Kidney (tissue), 13 donors: ENCODE measurements at regions not wholly inside any gene's neighbourhood (a gene's known extent, or its start where the extent isn't known, plus 50 kb on each side); places are given as distances from the start of the nearest gene placed in this dataset.

Experiments used
- DNase-seq, 5 donors: peaks; one replicate each; pipeline ENCODE4 v3.0.0-alpha.2; 2013 to 2020
- FAIRE-seq: peaks from 2 replicates; lab custom pipeline; 2012; peaks lifted over from hg19 to GRCh38; lab: Jason Lieb, UNC
- H3K27ac ChIP-seq, 2 donors: one replicate each; pipeline ENCODE4 v1.7.0; 2013; ENCODE audit warnings: low read depth in 2 of 2, low read length in 2 of 2, inconsistent platforms in 1 of 2
- H3K27me3 ChIP-seq: one replicate; pipeline ENCODE4 v1.7.1; 2013; ENCODE audit warnings: low read length, inconsistent platforms; ENCODE audit not compliant: control insufficient read depth, insufficient read depth
- H3K36me3 ChIP-seq, 3 donors: one replicate each; pipeline versions ENCODE4 v1.7.0 to v1.7.1; 2013; ENCODE audit warnings: low read length in 3 of 3, control low read depth in 1 of 3, inconsistent platforms in 1 of 3; ENCODE audit not compliant: insufficient read depth in 3 of 3, control insufficient read depth in 2 of 3
- H3K4me1 ChIP-seq, 3 donors: one replicate each; pipeline versions ENCODE4 v1.7.0 to v1.7.1; 2013; ENCODE audit warnings: low read length in 3 of 3, inconsistent platforms in 1 of 3, low read depth in 1 of 3; ENCODE audit not compliant: control insufficient read depth in 2 of 3, insufficient read depth in 2 of 3
- H3K4me3 ChIP-seq, 3 donors: one replicate each; pipeline versions ENCODE4 v1.7.0 to v1.8.1; 2013; ENCODE audit warnings: low read length in 3 of 3, control low read depth in 1 of 3, inconsistent platforms in 1 of 3
- H3K9ac ChIP-seq, 3 donors: one replicate each; pipeline versions ENCODE4 v1.7.0 to v1.7.1; 2013; ENCODE audit warnings: low read length in 3 of 3, control low read depth in 1 of 3, inconsistent platforms in 1 of 3
- H3K9me3 ChIP-seq, 3 donors: one replicate each; pipeline versions ENCODE4 v1.7.0 to v1.7.1; 2013; ENCODE audit warnings: low read length in 3 of 3, control low read depth in 1 of 3, inconsistent platforms in 1 of 3; ENCODE audit not compliant: control insufficient read depth in 2 of 3, insufficient read depth in 1 of 3
- CTCF ChIP-seq: IDR thresholded peaks from 3 replicates; pipeline ENCODE4 v1.5.1; 2012; ENCODE audit warnings: mild to moderate bottlenecking, moderate library complexity, borderline replicate concordance; ENCODE audit not compliant: insufficient read depth; ENCODE audit errors: extremely low read depth
- intact Hi-C: fragments of 100-400 bp; cut with DNase I; formaldehyde crosslinking; loops from one replicate; pipeline ENCODE4 v1.11.1; 2022
- donor health status: control.
- donor health status: control.
- donor health status: control.
- donor health status: control.
- donor health status: control.
- donor health status: DM: yes; HTN: yes; CAD: no.
- donor health status: Normal renal cell carcinoma (clear cell type).

- DNase-seq = no peak
- no peak for FAIRE-seq
- H3K36me3 ChIP-seq = no peaks in the 10 kb centered on the region
- no peaks in the 10 kb centered on the region for H3K27me3 ChIP-seq
- H3K4me3 ChIP-seq = no peak overlapping the region
- intact Hi-C loops = no loop called here
- H3K4me1 ChIP-seq = no peaks in the 10 kb centered on the region
- no peaks in the 10 kb centered on the region for H3K9me3 ChIP-seq
- no peak for TF ChIP-seq CTCF
- H3K27ac ChIP-seq = no peak overlapping the region
- H3K9ac ChIP-seq = no peak overlapping the region
Measured at GRCh38 chr3:168534761-168535160, 439.0 kb upstream of the GOLIM4 start.

DNA sequence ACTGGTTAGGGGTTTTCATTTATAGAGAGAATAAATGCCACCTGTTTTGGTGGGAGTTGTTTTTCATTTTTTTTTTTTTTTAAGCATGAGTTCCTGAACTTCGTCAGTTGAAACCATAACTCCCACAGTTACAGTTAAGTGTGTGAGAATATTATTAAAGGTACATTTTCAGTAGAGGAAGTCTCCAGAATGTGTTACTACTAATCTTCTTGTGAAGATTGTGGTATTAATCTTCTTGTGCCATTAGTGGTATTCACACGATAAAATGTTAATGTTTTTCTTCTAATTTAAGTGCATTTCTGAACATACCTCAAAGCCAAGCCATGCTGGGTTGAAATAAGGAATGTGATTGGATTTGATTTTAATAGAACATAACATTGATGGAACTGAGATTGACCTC is 437.9 kb upstream of the GOLIM4 start:
- no peaks in the 10 kb centered on the region for H3K36me3 ChIP-seq
- FAIRE-seq (no peak), DNase-seq (no peak)
- intact Hi-C loops = no loop called here
- no peak for TF ChIP-seq CTCF
- H3K9ac ChIP-seq = no peak overlapping the region
- no peaks in the 10 kb centered on the region for H3K4me1 ChIP-seq
- H3K27me3 ChIP-seq = no peaks in the 10 kb centered on the region
- no peak overlapping the region for H3K4me3 ChIP-seq
- no peak overlapping the region for H3K27ac ChIP-seq
- H3K9me3 ChIP-seq = no peaks in the 10 kb centered on the region

DNA sequence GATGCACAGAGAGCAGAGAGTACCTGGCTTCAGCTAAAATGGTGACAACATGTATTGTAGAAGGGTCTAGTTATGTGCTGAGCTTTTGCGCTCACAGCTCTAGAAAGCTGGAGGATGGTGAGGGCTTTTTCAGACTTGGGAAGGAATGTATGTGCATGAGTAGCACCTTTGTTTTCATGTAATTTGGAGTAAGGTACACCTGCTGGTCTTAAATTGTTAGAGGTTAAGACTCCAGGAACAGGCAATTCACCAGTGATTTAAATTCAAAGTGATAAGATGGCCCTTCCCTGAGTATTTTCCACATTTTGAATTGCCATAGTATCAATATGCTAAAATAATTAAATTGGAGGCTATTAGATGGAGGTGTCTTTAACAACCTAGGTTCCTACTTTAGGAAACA is 436.4 kb upstream of the GOLIM4 start:
- no peak overlapping the region for H3K9ac ChIP-seq
- no peak for DNase-seq
- no peak for FAIRE-seq

More for the DNA sequence above, 436.4 kb upstream of the GOLIM4 start:
- TF ChIP-seq CTCF = no peak
- no peak overlapping the region for H3K4me3 ChIP-seq
- H3K4me1 ChIP-seq = no peaks in the 10 kb centered on the region
- H3K27ac ChIP-seq = no peak overlapping the region
- H3K36me3 ChIP-seq = no peaks in the 10 kb centered on the region
- intact Hi-C loops = no loop called here
- no peaks in the 10 kb centered on the region for H3K9me3 ChIP-seq
- no peaks in the 10 kb centered on the region for H3K27me3 ChIP-seq
